Body of pancreas (tissue), 4 donors: ENCODE measurements at regions not wholly inside any gene's neighbourhood (a gene's known extent, or its start where the extent isn't known, plus 50 kb on each side); places are given as distances from the start of the nearest gene placed in this dataset.

ENCODE experiments used
- POLR2A ChIP-seq, 3 donors: fragments of 450-650 bp; IDR thresholded peaks; one replicate each; pipeline ENCODE4 v1.6.1; 2016; ENCODE audit warnings: antibody characterized with exemption in 3 of 3, mild to moderate bottlenecking in 2 of 3
- TF ChIP-seq, protein P1 (sequence below), 7 experiments: fragments of 450-650 bp in 4 of 7; fragments of 200-600 bp in 3 of 7; sonication (generic) in 3 of 7; IDR thresholded peaks; one replicate each; pipeline ENCODE4 v1.5.1; 2016 to 2019; ENCODE audit warnings: antibody characterized with exemption in 7 of 7

DNA sequence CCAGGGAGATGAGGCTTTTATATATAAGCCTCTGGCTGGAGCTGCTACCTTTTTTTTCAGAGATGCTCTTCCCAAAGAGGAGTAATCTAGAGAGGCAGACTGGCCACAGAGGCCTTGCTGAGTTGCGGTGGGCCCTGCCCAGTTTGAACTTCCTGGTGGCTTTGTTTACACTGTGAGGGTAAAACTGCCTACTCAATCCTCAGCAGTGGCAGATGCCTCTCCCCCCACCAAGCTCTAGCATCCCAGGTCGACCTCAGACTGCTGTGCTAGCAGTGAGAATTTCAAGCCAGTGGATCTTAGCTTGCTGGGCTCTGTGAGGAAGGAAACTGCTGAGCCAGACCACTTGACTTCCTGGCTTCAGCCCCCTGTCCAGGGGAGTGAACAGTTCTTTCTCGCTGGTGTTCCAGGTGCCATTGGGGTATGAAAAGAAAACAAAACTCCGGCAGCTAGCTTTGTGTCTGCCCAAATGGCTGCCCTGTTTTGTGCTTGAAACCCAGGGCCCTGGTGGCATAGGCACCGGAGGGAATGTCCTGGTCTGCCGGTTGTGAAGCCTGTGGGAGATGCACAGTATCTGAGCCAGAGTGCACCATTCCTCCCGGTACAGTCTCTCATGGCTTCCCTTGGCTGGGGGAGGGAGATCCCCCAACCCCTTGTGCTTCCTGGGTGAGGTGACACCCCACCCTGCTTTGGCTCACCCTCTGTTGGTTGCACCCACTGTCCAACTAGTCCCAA is 219.5 kb upstream of the IZUMO3 start:
- TF ChIP-seq, protein P1, sequence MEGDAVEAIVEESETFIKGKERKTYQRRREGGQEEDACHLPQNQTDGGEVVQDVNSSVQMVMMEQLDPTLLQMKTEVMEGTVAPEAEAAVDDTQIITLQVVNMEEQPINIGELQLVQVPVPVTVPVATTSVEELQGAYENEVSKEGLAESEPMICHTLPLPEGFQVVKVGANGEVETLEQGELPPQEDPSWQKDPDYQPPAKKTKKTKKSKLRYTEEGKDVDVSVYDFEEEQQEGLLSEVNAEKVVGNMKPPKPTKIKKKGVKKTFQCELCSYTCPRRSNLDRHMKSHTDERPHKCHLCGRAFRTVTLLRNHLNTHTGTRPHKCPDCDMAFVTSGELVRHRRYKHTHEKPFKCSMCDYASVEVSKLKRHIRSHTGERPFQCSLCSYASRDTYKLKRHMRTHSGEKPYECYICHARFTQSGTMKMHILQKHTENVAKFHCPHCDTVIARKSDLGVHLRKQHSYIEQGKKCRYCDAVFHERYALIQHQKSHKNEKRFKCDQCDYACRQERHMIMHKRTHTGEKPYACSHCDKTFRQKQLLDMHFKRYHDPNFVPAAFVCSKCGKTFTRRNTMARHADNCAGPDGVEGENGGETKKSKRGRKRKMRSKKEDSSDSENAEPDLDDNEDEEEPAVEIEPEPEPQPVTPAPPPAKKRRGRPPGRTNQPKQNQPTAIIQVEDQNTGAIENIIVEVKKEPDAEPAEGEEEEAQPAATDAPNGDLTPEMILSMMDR (IDR thresholded peaks at IDR 0.05): no peak
- no peak for TF ChIP-seq POLR2A (IDR thresholded peaks at IDR 0.05)
